OCI-LY1 (cell line): ENCODE measurements at regions not wholly inside any gene's neighbourhood (a gene's known extent, or its start where the extent isn't known, plus 50 kb on each side); places are given as distances from the start of the nearest gene placed in this dataset.

Experiments
- H2AFZ ChIP-seq: fragments of 200-600 bp; sonication (generic), shearing (Covaris generic); 2 replicates; pipeline ENCODE4 v1.6.0; 2014; ENCODE audit warnings: antibody characterized with exemption, mild to moderate bottlenecking, low read length
- H3F3A ChIP-seq: fragments of 200-600 bp; sonication (generic), shearing (Covaris generic); 2 replicates; pipeline ENCODE4 v1.6.0; 2014; ENCODE audit warnings: mild to moderate bottlenecking, antibody characterized with exemption, low read length, moderate library complexity; ENCODE audit not compliant: insufficient read depth
- H3K27ac ChIP-seq: fragments of 200-600 bp; sonication (generic); 2 replicates; pipeline ENCODE4 v1.5.1; 2014; ENCODE audit warnings: low read length, mixed run types, mild to moderate bottlenecking, low read depth; ENCODE audit not compliant: poor library complexity, severe bottlenecking
- H3K27me3 ChIP-seq: fragments of 200-600 bp; sonication (generic); 2 replicates; pipeline ENCODE4 v1.6.0; 2014; ENCODE audit warnings: antibody characterized with exemption, mild to moderate bottlenecking, low read length, moderate library complexity; ENCODE audit not compliant: insufficient read depth
- H3K36me3 ChIP-seq: fragments of 200-600 bp; sonication (generic); 2 replicates; pipeline ENCODE4 v1.6.1; 2014; ENCODE audit warnings: mild to moderate bottlenecking, antibody characterized with exemption, low read length, moderate library complexity, mixed read lengths; ENCODE audit not compliant: insufficient read depth
- H3K4me1 ChIP-seq: fragments of 200-600 bp; sonication (generic); 2 replicates; pipeline ENCODE4 v1.5.1; 2014; ENCODE audit warnings: mild to moderate bottlenecking, low read length, moderate library complexity; ENCODE audit not compliant: insufficient read depth, severe bottlenecking
- H3K4me2 ChIP-seq: fragments of 200-600 bp; sonication (generic), shearing (Covaris generic); 2 replicates; pipeline ENCODE4 v1.6.1; 2014; ENCODE audit warnings: low read length
- H3K4me3 ChIP-seq: fragments of 200-600 bp; sonication (generic); 2 replicates; pipeline ENCODE4 v1.5.1; 2014; ENCODE audit warnings: low read length, low read depth, mild to moderate bottlenecking, mixed read lengths; ENCODE audit not compliant: poor library complexity, severe bottlenecking
- H3K79me2 ChIP-seq: fragments of 200-600 bp; shearing (Covaris generic); 2 replicates; pipeline ENCODE4 v1.6.1; 2016; ENCODE audit warnings: mixed run types, low read length, mixed read lengths; ENCODE audit not compliant: insufficient read depth
- H3K9ac ChIP-seq: fragments of 200-600 bp; sonication (generic), shearing (Covaris generic); 2 replicates; pipeline ENCODE4 v1.6.1; 2014; ENCODE audit warnings: mild to moderate bottlenecking, low read length, mixed read lengths
- H3K9me2 ChIP-seq: fragments of 200-600 bp; sonication (generic), shearing (Covaris generic); 2 replicates; pipeline ENCODE4 v1.6.1; 2014; ENCODE audit warnings: low read depth, mild to moderate bottlenecking, low read length, mixed read lengths
- H3K9me3 ChIP-seq: fragments of 200-600 bp; shearing (Covaris generic); 2 replicates; pipeline ENCODE4 v1.6.1; 2014; ENCODE audit warnings: low read length, mixed read lengths
- H4K20me1 ChIP-seq: fragments of 200-600 bp; sonication (generic), shearing (Covaris generic); 2 replicates; pipeline ENCODE4 v1.6.0; 2016; ENCODE audit warnings: mild to moderate bottlenecking, low read length; ENCODE audit not compliant: insufficient read depth
- EZH2 ChIP-seq: fragments of 200-600 bp; sonication (generic), shearing (Covaris generic); IDR thresholded peaks from 2 replicates; pipeline ENCODE4 v1.8.0; 2017; ENCODE audit warnings: borderline replicate concordance, mixed run types, mild to moderate bottlenecking, antibody characterized with exemption, low read length, moderate library complexity, mixed read lengths
- TF ChIP-seq, protein P1 (sequence below): fragments of 200-600 bp; sonication (generic), shearing (Covaris generic); IDR thresholded peaks from 2 replicates; pipeline ENCODE4 v1.5.1; 2017; ENCODE audit warnings: mild to moderate bottlenecking, antibody characterized with exemption, low read length, moderate library complexity, mixed read lengths

- Histone ChIP-seq H3K9me3 (no peaks in the 10 kb centered on the region), H3K9ac (no peak overlapping the region), H2AFZ (no peak overlapping the region), H3K4me2 (no peak overlapping the region), H4K20me1 (no peaks in the 10 kb centered on the region), H3K36me3 (no peaks in the 10 kb centered on the region), H3K27ac (peak overlapping the region; percentile 17), H3K79me2 (no peaks in the 10 kb centered on the region), H3K4me1 (peaks cover 30% of the 10 kb centered on the region), H3F3A (no peaks in the 10 kb centered on the region), H3K4me3 (no peak overlapping the region), H3K27me3 (no peaks in the 10 kb centered on the region), H3K9me2 (no peaks in the 10 kb centered on the region)
- no peak for TF ChIP-seq EZH2
- TF ChIP-seq, protein P1, sequence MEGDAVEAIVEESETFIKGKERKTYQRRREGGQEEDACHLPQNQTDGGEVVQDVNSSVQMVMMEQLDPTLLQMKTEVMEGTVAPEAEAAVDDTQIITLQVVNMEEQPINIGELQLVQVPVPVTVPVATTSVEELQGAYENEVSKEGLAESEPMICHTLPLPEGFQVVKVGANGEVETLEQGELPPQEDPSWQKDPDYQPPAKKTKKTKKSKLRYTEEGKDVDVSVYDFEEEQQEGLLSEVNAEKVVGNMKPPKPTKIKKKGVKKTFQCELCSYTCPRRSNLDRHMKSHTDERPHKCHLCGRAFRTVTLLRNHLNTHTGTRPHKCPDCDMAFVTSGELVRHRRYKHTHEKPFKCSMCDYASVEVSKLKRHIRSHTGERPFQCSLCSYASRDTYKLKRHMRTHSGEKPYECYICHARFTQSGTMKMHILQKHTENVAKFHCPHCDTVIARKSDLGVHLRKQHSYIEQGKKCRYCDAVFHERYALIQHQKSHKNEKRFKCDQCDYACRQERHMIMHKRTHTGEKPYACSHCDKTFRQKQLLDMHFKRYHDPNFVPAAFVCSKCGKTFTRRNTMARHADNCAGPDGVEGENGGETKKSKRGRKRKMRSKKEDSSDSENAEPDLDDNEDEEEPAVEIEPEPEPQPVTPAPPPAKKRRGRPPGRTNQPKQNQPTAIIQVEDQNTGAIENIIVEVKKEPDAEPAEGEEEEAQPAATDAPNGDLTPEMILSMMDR, result no peak
Observed at GRCh38 chr2:181178130-181178529, 197.7 kb downstream of the UBE2E3 start.

GRCh38 chr2:181178823-181179412 lies 198.5 kb downstream of the UBE2E3 start:
- no peak for TF ChIP-seq EZH2
- TF ChIP-seq, protein P1, result peak; percentile 68
- H3K4me1 ChIP-seq, result peaks cover 27% of the 10 kb centered on the region
- H3K4me2 ChIP-seq, result no peak overlapping the region
- no peaks in the 10 kb centered on the region for H3K9me3 ChIP-seq
- H3K27me3 ChIP-seq, result no peaks in the 10 kb centered on the region
- no peak overlapping the region for H2AFZ ChIP-seq
- H3K36me3 ChIP-seq, result no peaks in the 10 kb centered on the region
- H3K9ac ChIP-seq, result no peak overlapping the region
- H4K20me1 ChIP-seq, result no peaks in the 10 kb centered on the region
- H3K27ac ChIP-seq, result no peak overlapping the region
- H3K79me2 ChIP-seq, result no peaks in the 10 kb centered on the region
- no peaks in the 10 kb centered on the region for H3F3A ChIP-seq
- no peaks in the 10 kb centered on the region for H3K9me2 ChIP-seq
- H3K4me3 ChIP-seq, result no peak overlapping the region

- H3K4me2 ChIP-seq, result peak overlapping the region; percentile 44
- no peaks in the 10 kb centered on the region for H3K27me3 ChIP-seq
- peak overlapping the region; percentile 8 for H3K4me3 ChIP-seq
- H4K20me1 ChIP-seq, result no peaks in the 10 kb centered on the region
- H3K79me2 ChIP-seq, result no peaks in the 10 kb centered on the region
- peaks cover 24% of the 10 kb centered on the region for H3K4me1 ChIP-seq
- H3K27ac ChIP-seq, result peak overlapping the region; percentile 79
- no peaks in the 10 kb centered on the region for H3K9me2 ChIP-seq
- no peaks in the 10 kb centered on the region for H3K36me3 ChIP-seq
- H3K9ac ChIP-seq, result peak overlapping the region; percentile 24; the same call in 1 of the 2 replicates
- H2AFZ ChIP-seq, result peak overlapping the region; percentile 53; the same call in 1 of the 2 replicates
- TF ChIP-seq, protein P1, result no peak
- no peak for TF ChIP-seq EZH2
- no peaks in the 10 kb centered on the region for H3K9me3 ChIP-seq
- no peaks in the 10 kb centered on the region for H3F3A ChIP-seq
Observed at GRCh38 chr2:181183878-181184542, 203.6 kb downstream of the UBE2E3 start.
